A204.1 (cell line): ENCODE measurements at regions not wholly inside any gene's neighbourhood (a gene's known extent, or its start where the extent isn't known, plus 50 kb on each side); places are given as distances from the start of the nearest gene placed in this dataset.

Source experiments
- FAIRE-seq: peaks from 2 replicates; lab custom pipeline; 2012; peaks lifted over from hg19 to GRCh38; lab: Jason Lieb, UNC

- no peak for FAIRE-seq
These were observed 484.4 kb downstream of the PLA2G4A start for GRCh38 chr1:187313115-187313514.

- FAIRE-seq: no peak
These were observed 497.8 kb downstream of the PLA2G4A start for GRCh38 chr1:187326557-187326956.

- FAIRE-seq: no peak
These were observed 507.9 kb downstream of the PLA2G4A start for GRCh38 chr1:187336441-187337168.

- FAIRE-seq: no peak
These were observed 510.1 kb downstream of the PLA2G4A start for GRCh38 chr1:187338762-187339412.

- no peak for FAIRE-seq
These were observed 513.7 kb downstream of the PLA2G4A start for GRCh38 chr1:187342495-187342894.

GRCh38 chr1:187374082-187374481 lies 545.3 kb downstream of the PLA2G4A start:
- FAIRE-seq: no peak

GRCh38 chr1:187374742-187375141 lies 546.0 kb downstream of the PLA2G4A start:
- FAIRE-seq: no peak

GRCh38 chr1:187383366-187383765 lies 554.6 kb downstream of the PLA2G4A start:
- FAIRE-seq: no peak

- FAIRE-seq: no peak
These were observed 555.8 kb downstream of the PLA2G4A start for GRCh38 chr1:187384504-187384903.

- FAIRE-seq: no peak
These were observed 561.6 kb downstream of the PLA2G4A start for GRCh38 chr1:187390215-187390818.

GRCh38 chr1:187396226-187396625 lies 567.5 kb downstream of the PLA2G4A start:
- no peak for FAIRE-seq

GRCh38 chr1:187396929-187397796 lies 568.4 kb downstream of the PLA2G4A start:
- FAIRE-seq: no peak

- FAIRE-seq: no peak
These were observed 579.7 kb downstream of the PLA2G4A start for GRCh38 chr1:187408212-187409004.

- no peak for FAIRE-seq
These were observed 580.6 kb downstream of the PLA2G4A start for GRCh38 chr1:187409341-187409740.

- no peak for FAIRE-seq
These were observed 582.4 kb downstream of the PLA2G4A start for GRCh38 chr1:187411118-187411517.

- no peak for FAIRE-seq
These were observed 584.8 kb downstream of the PLA2G4A start for GRCh38 chr1:187413405-187414169.

- FAIRE-seq: no peak
These were observed 586.3 kb downstream of the PLA2G4A start for GRCh38 chr1:187415065-187415464.

GRCh38 chr1:187417520-187417919 lies 588.8 kb downstream of the PLA2G4A start:
- no peak for FAIRE-seq

GRCh38 chr1:187433598-187433997 lies 604.8 kb downstream of the PLA2G4A start:
- FAIRE-seq: no peak

GRCh38 chr1:187442603-187443002 lies 613.9 kb downstream of the PLA2G4A start:
- FAIRE-seq: no peak

GRCh38 chr1:187443939-187444338 lies 615.2 kb downstream of the PLA2G4A start:
- FAIRE-seq: no peak
